GM12878 (cell line): ENCODE measurements at regions not wholly inside any gene's neighbourhood (a gene's known extent, or its start where the extent isn't known, plus 50 kb on each side); places are given as distances from the start of the nearest gene placed in this dataset.
A peak's percentile ranks its signal among the peaks of the same experiment; 100 is the strongest.

Experiments used
- ATAC-seq: fragments of 200-7000 bp; cut with Tn5 transposase; 3 replicates; pipeline ENCODE4 v1.9.1; 2020; ENCODE audit warnings: mild to moderate bottlenecking, moderate library complexity
- BruUV-seq: library from RNA; stranded (reverse); fragments of 400-500 nt; replicated peaks from 2 replicates; lab custom pipeline; 2021; lab: Mats Ljungman, UMichigan
- CTCF ChIA-PET: fragments of 300-600 bp; sonication (Branson Sonifier 250); formaldehyde crosslinking; extraction: SDS; loops from one replicate; lab custom pipeline; 2021; ENCODE audit warnings: inconsistent platforms; lab: Yijun Ruan, JAX
- POLR2A ChIA-PET: fragments of 350-600 bp; formaldehyde crosslinking; extraction: SDS; loops from one replicate; lab custom pipeline; 2021; ENCODE audit warnings: inconsistent platforms; lab: Charles Lee
- RAD21 ChIA-PET: fragments of 300-600 bp; sonication (Branson Sonifier 250); formaldehyde crosslinking; loops from one replicate; lab custom pipeline; 2023; ENCODE audit warnings: antibody characterized with exemption; ENCODE audit not compliant: unreplicated experiment; lab: Charles Lee
- SMC1A ChIA-PET: fragments of 300-600 bp; sonication (Branson Sonifier 250); formaldehyde crosslinking; loops from one replicate; lab custom pipeline; 2023; ENCODE audit not compliant: unreplicated experiment, uncharacterized antibody; lab: Charles Lee
- DNase-seq: peaks from one replicate; pipeline ENCODE4 v3.0.0-alpha.2; 2011; ENCODE audit warnings: low read depth, low spot score
- FAIRE-seq: peaks from 3 replicates; lab custom pipeline; 2011; peaks lifted over from hg19 to GRCh38; lab: Jason Lieb, UNC
- H2AFZ ChIP-seq: 2 replicates; pipeline ENCODE4 v1.6.0; 2011; ENCODE audit warnings: low read depth, low read length, control low read depth; ENCODE audit not compliant: control insufficient read depth
- H3K27ac ChIP-seq: 2 replicates; pipeline ENCODE4 v1.5.1; 2011; ENCODE audit warnings: control low read depth; ENCODE audit not compliant: control insufficient read depth, insufficient read depth
- H3K27me3 ChIP-seq, 2 experiments: replicated peaks in 1 of 2; 2 replicates each; pipeline versions ENCODE4 v1.6.0 to v1.6.1; 2011; ENCODE audit warnings: low read length in 1 of 2; ENCODE audit not compliant: control insufficient read depth in 2 of 2, insufficient read depth in 2 of 2
- H3K36me3 ChIP-seq, 2 experiments: 2 replicates each; pipeline ENCODE4 v1.5.1; 2011; ENCODE audit warnings: low read length in 1 of 2; ENCODE audit not compliant: control insufficient read depth in 2 of 2, insufficient read depth in 2 of 2
- H3K4me1 ChIP-seq: 2 replicates; pipeline ENCODE4 v1.6.1; 2011; ENCODE audit warnings: mild to moderate bottlenecking, low read length, moderate library complexity, mixed read lengths; ENCODE audit not compliant: control insufficient read depth, insufficient read depth
- H3K4me2 ChIP-seq: 2 replicates; pipeline ENCODE4 v1.6.0; 2011; ENCODE audit warnings: control low read depth; ENCODE audit not compliant: control insufficient read depth, insufficient read depth
- H3K4me3 ChIP-seq: fragments of 200-600 bp; sonication (generic); 2 replicates; pipeline ENCODE4 v1.5.1; 2016
- H3K79me2 ChIP-seq: 2 replicates; pipeline ENCODE4 v1.6.0; 2011; ENCODE audit warnings: low read length; ENCODE audit not compliant: control insufficient read depth, insufficient read depth
- H3K9ac ChIP-seq: 2 replicates; pipeline ENCODE4 v1.8.0; 2011; ENCODE audit warnings: low read length, control low read depth, mixed read lengths; ENCODE audit not compliant: control insufficient read depth, insufficient read depth
- H3K9me3 ChIP-seq: replicated peaks from 3 replicates; pipeline ENCODE4 v1.5.1; 2011; ENCODE audit warnings: mild to moderate bottlenecking, low read length; ENCODE audit not compliant: control insufficient read depth, insufficient read depth
- H4K20me1 ChIP-seq: 2 replicates; pipeline ENCODE4 v1.6.0; 2011; ENCODE audit not compliant: control insufficient read depth, insufficient read depth
- CTCF ChIP-seq, 3 experiments: IDR thresholded peaks in 2 of 3; conservative IDR thresholded peaks in 1 of 3; 2 replicates each; pipeline ENCODE4 v1.5.1; 2011; ENCODE audit warnings: low read depth in 3 of 3, low read length in 3 of 3, mild to moderate bottlenecking in 3 of 3, control low read depth in 2 of 3, moderate library complexity in 2 of 3, inconsistent platforms in 1 of 3, mixed read lengths in 1 of 3; ENCODE audit not compliant: control insufficient read depth in 2 of 3, insufficient read depth in 1 of 3; ENCODE audit errors: extremely low read depth in 1 of 3
- RAD21 ChIP-seq: IDR thresholded peaks from 2 replicates; pipeline ENCODE4 v1.6.1; 2011; ENCODE audit warnings: mild to moderate bottlenecking, low read depth, low read length, moderate library complexity; ENCODE audit not compliant: insufficient read depth
- SMC3 ChIP-seq: IDR thresholded peaks from 2 replicates; pipeline ENCODE4 v1.6.1; 2011; ENCODE audit warnings: low read length, improper control_type of control experiment, borderline replicate concordance
- SPI1 ChIP-seq: IDR thresholded peaks from 2 replicates; pipeline ENCODE4 v1.6.1; 2011; ENCODE audit warnings: low read depth, mild to moderate bottlenecking, low read length, moderate library complexity, borderline replicate concordance; ENCODE audit not compliant: insufficient read depth
- ZNF384 ChIP-seq: IDR thresholded peaks from 2 replicates; pipeline ENCODE4 v1.6.1; 2012; ENCODE audit warnings: low read depth, mild to moderate bottlenecking, low read length, improper control_type of control experiment, borderline replicate concordance
- ZSCAN29 ChIP-seq: fragments of 450-650 bp; IDR thresholded peaks from 2 replicates; pipeline ENCODE4 v1.6.1; 2017; ENCODE audit warnings: mild to moderate bottlenecking, moderate library complexity
- WGBS: methylation state at CpG from one replicate; pipeline ENCODE4 v1.1.6; 2016; ENCODE audit warnings: low lambda C conversion rate; ENCODE audit not compliant: insufficient replicate concordance, insufficient coverage; ENCODE audit errors: missing lambda C conversion rate; 5-methylcytosine and 5-hydroxymethylcytosine counted together
- in situ Hi-C: fragments of 300-500 bp; cut with MboI; formaldehyde crosslinking; loops from 9 replicates; pipeline ENCODE4 v1.14.3; 2018; ENCODE audit warnings: mixed read lengths
- intact Hi-C: fragments of 100-400 bp; cut with micrococcal nuclease; formaldehyde crosslinking; loops from one replicate; pipeline ENCODE4 v1.14.2; 2022; ENCODE audit not compliant: unreplicated experiment

DNA sequence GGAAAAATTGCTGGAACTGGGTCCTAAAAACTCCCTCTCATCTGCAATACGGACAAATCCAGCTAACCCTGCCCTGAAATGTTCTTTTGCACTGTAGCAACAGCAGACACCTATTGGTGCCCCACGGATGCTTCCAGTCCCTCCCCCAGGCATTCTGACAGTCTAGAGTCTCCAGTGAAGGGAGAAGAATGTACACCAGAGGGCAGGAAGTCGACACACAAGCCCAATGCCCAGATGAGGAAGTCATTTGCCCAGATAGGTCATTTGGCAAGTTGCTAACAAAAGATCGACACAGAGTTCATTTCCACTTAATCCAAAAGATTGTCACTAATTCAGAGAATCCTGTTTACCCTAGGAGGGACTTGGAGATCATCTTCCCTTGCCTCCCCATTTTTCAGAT is 293.0 kb upstream of the PRDM1 start:
- 62% methylated on average over 4 of the region's 4 CpGs for WGBS
- intact Hi-C loops = loop anchor here (5.0 kb wide), 3 partner anchors 36 to 289 kb away; no protein-coding TSS in a partner anchor
- H3K27me3 ChIP-seq = 0 out of 4 replicates have a peak, but pooled peaks cover 0 to 2% of the 10 kb centered on the region in 2 experiments
- no peak overlapping the region for H3K27ac ChIP-seq
- no peaks in the 10 kb centered on the region for H4K20me1 ChIP-seq
- no peak for DNase-seq
- SMC1A ChIA-PET = interaction anchor here (1.0 to 1.2 kb wide), 2 partner anchors 10 to 353 kb away, joined by 3 read pairs; no protein-coding TSS in a partner anchor
- no peak overlapping the region for H3K4me3 ChIP-seq
- H3K9me3 ChIP-seq = peaks cover 6% of the 10 kb centered on the region; the same call in 2 of the 3 replicates
- in situ Hi-C loops = no loop called here
- no peak overlapping the region for H3K4me2 ChIP-seq
- no TSS peak for BruUV-seq
- FAIRE-seq = no peak
- RAD21 ChIA-PET = no interaction called here
- H2AFZ ChIP-seq = no peak overlapping the region
- peak; percentile 46 for ATAC-seq
- CTCF ChIA-PET = interaction anchor here (0.6 kb wide), 1 partner anchor 67 kb away, joined by 3 read pairs; no protein-coding TSS in a partner anchor
- H3K79me2 ChIP-seq = no peaks in the 10 kb centered on the region
- TF ChIP-seq RAD21 (peak; percentile 31; the same call in 1 of the 2 replicates), ZSCAN29 (no peak), SMC3 (peak; percentile 39; the same call in 1 of the 2 replicates), CTCF (IDR thresholded peaks at IDR 0.05 in 2 of 3, conservative IDR thresholded peaks at IDR 0.05 in 1 of 3; ENCODE audit: control insufficient read depth in 2 of 3, extremely low read depth in 1 of 3, insufficient read depth in 1 of 3, low read depth in 3 of 3, low read length in 3 of 3) (peak in 2 of 3 experiments; percentile 4 to 18; a peak in 1 of 6 replicates), SPI1 (peak; percentile 60; the same call in 1 of the 2 replicates), ZNF384 (no peak)
- TF ChIP-seq, all 136 proteins: peak for 4
- Histone ChIP-seq H3K36me3 (no peaks in the 10 kb centered on the region), H3K4me1 (peaks cover 33% of the 10 kb centered on the region), H3K9ac (no peak overlapping the region)
- POLR2A ChIA-PET = no interaction called here
